ENCODE measurements at regions not wholly inside any gene's neighbourhood (a gene's known extent, or its start where the extent isn't known, plus 50 kb on each side); places are given as distances from the start of the nearest gene placed in this dataset.

GRCh38 chr3:43783987-43784639 is 93.4 kb downstream of the ABHD5 start:
- TF ChIP-seq CTCF (optimal IDR thresholded peaks at IDR 0.05 in 1 of 3, IDR thresholded peaks at IDR 0.05 in 1 of 3, conservative IDR thresholded peaks at IDR 0.05 in 1 of 3; ENCODE audit: extremely low read depth in 1 of 3, insufficient read depth in 2 of 3, low read length in 3 of 3): no peak
- TF ChIP-seq EZH2 (IDR thresholded peaks at IDR 0.05; ENCODE audit: low read length): no peak
- dilution Hi-C loops (cut with MboI; ENCODE audit: extremely low pct_ligation_motif_present, low sequenced_read_pairs): no loop called here
- no peaks in the 10 kb centered on the region for H3K9me3 ChIP-seq (ENCODE audit: control insufficient read depth, low read depth, low read length)

GRCh38 chr3:43784640-43785011 is 93.9 kb downstream of the ABHD5 start:
- FAIRE-seq: no peak
- Histone ChIP-seq H4K20me1 (ENCODE audit: control insufficient read depth, extremely low read depth, insufficient read depth, low read length) (no peaks in the 10 kb centered on the region), H3K9me3 (ENCODE audit: control insufficient read depth, low read depth, low read length) (no peaks in the 10 kb centered on the region), H3K4me1 (ENCODE audit: control insufficient read depth, extremely low read depth, insufficient read depth, low read length) (no peaks in the 10 kb centered on the region), H3K4me3 (ENCODE audit: control insufficient read depth in 2 of 3, extremely low read depth in 1 of 3, insufficient read depth in 2 of 3, low read depth in 1 of 3, low read length in 3 of 3) (no peak overlapping the region), H3K79me2 (ENCODE audit: control insufficient read depth, insufficient read depth, low read length) (no peaks in the 10 kb centered on the region), H3K36me3 (ENCODE audit: control insufficient read depth in 2 of 2, extremely low read depth in 1 of 2, insufficient read depth in 2 of 2, low read length in 2 of 2) (no peaks in the 10 kb centered on the region), H2AFZ (ENCODE audit: control insufficient read depth, low read length) (no peak overlapping the region), H3K27me3 (ENCODE audit: control insufficient read depth, extremely low read depth, insufficient read depth, low read length) (peaks cover 14% of the 10 kb centered on the region), H3K4me2 (ENCODE audit: control insufficient read depth, extremely low read depth, insufficient read depth, low read depth, low read length) (no peak overlapping the region), H3K27ac (ENCODE audit: control insufficient read depth, insufficient read depth, low read length) (no peak overlapping the region), H3K9me1 (ENCODE audit: control insufficient read depth, extremely low read depth, insufficient read depth, low read length) (no peaks in the 10 kb centered on the region), H3K9ac (ENCODE audit: control insufficient read depth, extremely low read depth, insufficient read depth, low read length) (no peak overlapping the region)
- dilution Hi-C loops (cut with MboI; ENCODE audit: extremely low pct_ligation_motif_present, low sequenced_read_pairs): no loop called here
- TF ChIP-seq EZH2 (IDR thresholded peaks at IDR 0.05; ENCODE audit: low read length): no peak
- TF ChIP-seq CTCF (optimal IDR thresholded peaks at IDR 0.05 in 1 of 3, IDR thresholded peaks at IDR 0.05 in 1 of 3, conservative IDR thresholded peaks at IDR 0.05 in 1 of 3; ENCODE audit: extremely low read depth in 1 of 3, insufficient read depth in 2 of 3, low read length in 3 of 3): no peak
- no peak for DNase-seq (ENCODE audit: low read depth, low spot score)

More at GRCh38 chr3:43783987-43784639, 93.4 kb downstream of the ABHD5 start:
- Histone ChIP-seq H2AFZ (ENCODE audit: control insufficient read depth, low read length) (no peak overlapping the region), H3K4me2 (ENCODE audit: control insufficient read depth, extremely low read depth, insufficient read depth, low read depth, low read length) (no peak overlapping the region), H3K27me3 (ENCODE audit: control insufficient read depth, extremely low read depth, insufficient read depth, low read length) (peaks cover 14% of the 10 kb centered on the region), H3K4me3 (ENCODE audit: control insufficient read depth in 2 of 3, extremely low read depth in 1 of 3, insufficient read depth in 2 of 3, low read depth in 1 of 3, low read length in 3 of 3) (no peak overlapping the region), H3K4me1 (ENCODE audit: control insufficient read depth, extremely low read depth, insufficient read depth, low read length) (no peaks in the 10 kb centered on the region), H3K79me2 (ENCODE audit: control insufficient read depth, insufficient read depth, low read length) (no peaks in the 10 kb centered on the region), H3K9ac (ENCODE audit: control insufficient read depth, extremely low read depth, insufficient read depth, low read length) (no peak overlapping the region), H4K20me1 (ENCODE audit: control insufficient read depth, extremely low read depth, insufficient read depth, low read length) (no peaks in the 10 kb centered on the region), H3K9me1 (ENCODE audit: control insufficient read depth, extremely low read depth, insufficient read depth, low read length) (no peaks in the 10 kb centered on the region), H3K27ac (ENCODE audit: control insufficient read depth, insufficient read depth, low read length) (no peak overlapping the region), H3K36me3 (ENCODE audit: control insufficient read depth in 2 of 2, extremely low read depth in 1 of 2, insufficient read depth in 2 of 2, low read length in 2 of 2) (no peaks in the 10 kb centered on the region)
- FAIRE-seq (no peak), DNase-seq (ENCODE audit: low read depth, low spot score) (no peak)

Measured in keratinocyte (primary cell).